ENCODE measurements at regions not wholly inside any gene's neighbourhood (a gene's known extent, or its start where the extent isn't known, plus 50 kb on each side); places are given as distances from the start of the nearest gene placed in this dataset.
A peak's percentile ranks its signal among the peaks of the same experiment; 100 is the strongest.
"Not testable (repeated sequence)": the region's sequence is repeated elsewhere in the genome, so short reads cannot be mapped to it uniquely, and the experiment has no call there.

DNA sequence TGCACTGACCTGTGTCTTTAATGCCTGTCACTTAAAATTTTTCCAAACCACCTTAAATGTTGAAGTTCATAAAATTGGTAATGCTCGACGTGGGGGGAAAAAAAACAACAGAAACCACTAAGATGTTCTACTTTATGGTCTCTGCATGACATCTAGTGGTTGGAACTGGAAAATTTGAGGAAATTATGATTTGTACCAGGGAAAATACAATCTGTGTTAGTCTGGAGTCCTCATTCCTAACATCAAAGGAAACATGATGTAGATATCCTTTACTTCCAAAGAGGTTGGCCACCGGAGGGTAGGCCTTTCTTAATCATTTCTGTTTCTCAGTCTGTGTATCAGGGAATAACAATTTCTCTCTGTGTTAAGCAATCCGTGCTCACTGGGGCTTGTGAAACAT lies 941.0 kb downstream of the LTN1 start:
- peak; percentile 29 for DNase-seq (ENCODE audit: extremely low read depth, low read depth)
- H3K4me3 ChIP-seq (replicated peaks; ENCODE audit: low read depth, low read length): not testable (repeated sequence)
- TF ChIP-seq, protein P1, sequence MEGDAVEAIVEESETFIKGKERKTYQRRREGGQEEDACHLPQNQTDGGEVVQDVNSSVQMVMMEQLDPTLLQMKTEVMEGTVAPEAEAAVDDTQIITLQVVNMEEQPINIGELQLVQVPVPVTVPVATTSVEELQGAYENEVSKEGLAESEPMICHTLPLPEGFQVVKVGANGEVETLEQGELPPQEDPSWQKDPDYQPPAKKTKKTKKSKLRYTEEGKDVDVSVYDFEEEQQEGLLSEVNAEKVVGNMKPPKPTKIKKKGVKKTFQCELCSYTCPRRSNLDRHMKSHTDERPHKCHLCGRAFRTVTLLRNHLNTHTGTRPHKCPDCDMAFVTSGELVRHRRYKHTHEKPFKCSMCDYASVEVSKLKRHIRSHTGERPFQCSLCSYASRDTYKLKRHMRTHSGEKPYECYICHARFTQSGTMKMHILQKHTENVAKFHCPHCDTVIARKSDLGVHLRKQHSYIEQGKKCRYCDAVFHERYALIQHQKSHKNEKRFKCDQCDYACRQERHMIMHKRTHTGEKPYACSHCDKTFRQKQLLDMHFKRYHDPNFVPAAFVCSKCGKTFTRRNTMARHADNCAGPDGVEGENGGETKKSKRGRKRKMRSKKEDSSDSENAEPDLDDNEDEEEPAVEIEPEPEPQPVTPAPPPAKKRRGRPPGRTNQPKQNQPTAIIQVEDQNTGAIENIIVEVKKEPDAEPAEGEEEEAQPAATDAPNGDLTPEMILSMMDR (IDR thresholded peaks at IDR 0.05; ENCODE audit: low read depth, low read length, missing control alignments): peak; percentile 23

DNA sequence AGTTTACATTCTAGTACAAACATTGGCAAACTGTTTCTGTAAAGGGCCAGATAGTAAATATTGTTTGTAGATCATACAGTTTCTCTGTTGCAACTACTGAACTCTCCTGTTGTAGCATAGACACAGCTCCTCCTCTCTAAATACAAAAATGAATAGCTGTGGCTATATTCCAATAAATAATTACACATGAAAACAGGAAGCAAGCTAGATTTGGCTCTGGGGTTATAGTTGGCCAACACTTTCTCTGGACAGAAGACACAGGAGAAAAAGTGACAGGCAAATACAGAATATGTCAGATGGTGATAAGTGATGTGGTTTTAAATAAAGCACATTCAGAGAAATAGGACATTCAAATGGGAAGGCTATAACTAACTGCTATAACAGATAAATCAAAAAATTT lies 957.0 kb downstream of the LTN1 start:
- DNase-seq (ENCODE audit: extremely low read depth, low read depth): not testable (repeated sequence)

DNA sequence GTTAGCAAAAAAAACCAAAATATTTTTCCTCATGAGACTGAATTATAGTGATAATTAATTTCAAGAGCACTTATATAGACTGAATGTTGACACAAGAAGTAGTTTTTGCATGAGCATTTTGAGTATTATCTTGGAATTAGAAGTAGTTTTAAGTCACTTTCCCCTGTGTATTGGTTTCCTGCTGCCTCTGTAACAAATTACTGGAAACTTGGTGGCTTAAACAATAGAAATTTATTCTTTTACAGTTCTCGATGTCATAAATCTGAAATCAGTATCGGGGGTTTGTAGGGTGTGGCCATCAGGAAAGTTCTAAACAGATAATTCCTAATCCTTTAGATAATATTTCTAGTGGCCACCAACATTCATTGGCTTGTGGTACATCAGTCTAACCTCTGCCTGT lies 957.8 kb downstream of the LTN1 start:
- not testable (repeated sequence) for H3K4me3 ChIP-seq (replicated peaks; ENCODE audit: low read depth, low read length); DNase-seq (ENCODE audit: extremely low read depth, low read depth)

More for the DNA sequence above, 957.0 kb downstream of the LTN1 start:
- not testable (repeated sequence) for H3K4me3 ChIP-seq (replicated peaks; ENCODE audit: low read depth, low read length)

DNA sequence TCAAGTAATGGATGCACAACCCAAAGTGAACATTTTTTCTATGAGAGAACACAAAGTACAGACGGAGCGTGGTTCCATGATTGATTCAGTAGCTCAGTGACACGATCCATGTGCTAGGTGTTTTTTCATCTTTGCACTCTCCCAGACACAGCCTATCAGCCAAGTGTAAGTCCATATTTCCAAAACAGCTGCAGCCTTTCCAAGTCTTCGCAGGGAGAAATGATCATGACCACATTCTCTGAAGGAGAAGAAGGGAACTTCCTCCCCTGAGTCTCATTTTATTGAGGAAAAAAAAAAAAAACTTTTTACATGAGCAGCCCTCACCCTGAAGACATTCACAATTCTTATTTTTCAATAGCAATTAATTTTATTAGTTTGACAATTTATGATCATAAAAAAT lies 958.3 kb downstream of the LTN1 start:
- not testable (repeated sequence) for DNase-seq (ENCODE audit: extremely low read depth, low read depth); H3K4me3 ChIP-seq (replicated peaks; ENCODE audit: low read depth, low read length)

DNA sequence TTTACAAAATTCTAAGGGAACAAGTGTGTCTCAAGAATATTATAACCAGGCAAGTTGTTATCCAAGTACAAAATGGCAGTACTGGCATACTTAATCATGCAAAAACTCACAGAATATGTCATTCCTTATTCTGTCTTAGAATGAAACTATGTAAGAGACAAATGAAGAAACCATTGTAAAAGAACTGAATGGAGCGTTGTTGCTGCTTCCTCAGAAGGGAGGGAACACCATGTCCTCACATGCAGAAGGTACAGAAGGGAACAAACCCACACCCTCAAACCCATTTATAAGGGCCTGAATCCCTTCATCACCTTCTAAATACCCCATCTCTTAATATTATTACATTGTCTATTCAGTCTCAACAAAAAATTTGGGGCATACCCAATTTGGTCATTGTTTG lies 960.0 kb downstream of the LTN1 start:
- DNase-seq (ENCODE audit: extremely low read depth, low read depth); H3K4me3 ChIP-seq (replicated peaks; ENCODE audit: low read depth, low read length): not testable (repeated sequence)

DNA sequence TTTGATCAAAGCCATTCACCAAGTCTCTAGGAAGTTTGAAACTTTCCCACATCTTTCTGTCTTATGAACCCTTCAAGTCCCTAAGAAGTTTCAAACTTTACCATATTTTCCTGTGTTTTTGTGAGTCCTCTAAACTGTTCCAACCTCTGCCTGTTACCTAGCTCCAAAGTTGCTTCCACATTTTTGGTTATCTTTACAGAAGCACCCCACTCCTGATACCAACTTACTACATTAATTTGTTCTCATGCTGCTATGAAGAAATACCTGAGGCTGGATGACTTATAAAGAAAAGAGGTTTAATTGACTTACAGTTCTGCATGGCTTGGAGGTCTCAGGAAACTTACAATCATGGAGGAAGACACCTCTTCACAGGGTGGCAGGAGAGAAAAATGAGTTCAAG lies 961.6 kb downstream of the LTN1 start:
- not testable (repeated sequence) for H3K4me3 ChIP-seq (replicated peaks; ENCODE audit: low read depth, low read length); DNase-seq (ENCODE audit: extremely low read depth, low read depth)

DNA sequence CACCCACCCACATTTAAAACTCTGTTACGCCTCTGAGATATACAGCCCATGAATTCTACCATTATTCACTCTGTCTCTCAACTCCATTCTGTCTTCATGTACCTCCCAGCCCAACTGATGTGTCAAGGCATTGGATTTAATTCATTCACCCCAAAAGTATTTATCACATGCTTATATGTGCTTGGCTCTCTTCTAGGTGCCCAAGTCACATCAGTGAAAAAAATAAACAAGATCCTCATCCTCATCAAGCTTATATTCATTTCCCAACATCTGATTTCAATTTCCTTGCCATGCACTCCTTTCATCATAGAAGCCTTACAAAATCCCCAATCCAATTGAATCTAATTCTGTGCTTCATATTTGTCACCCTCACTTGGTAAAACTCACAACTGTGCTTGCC lies 967.6 kb downstream of the LTN1 start:
- DNase-seq (ENCODE audit: extremely low read depth, low read depth): no peak
- TF ChIP-seq, protein P1 (IDR thresholded peaks at IDR 0.05; ENCODE audit: low read depth, low read length, missing control alignments): no peak
- H3K4me3 ChIP-seq (replicated peaks; ENCODE audit: low read depth, low read length): no peak overlapping the region

DNA sequence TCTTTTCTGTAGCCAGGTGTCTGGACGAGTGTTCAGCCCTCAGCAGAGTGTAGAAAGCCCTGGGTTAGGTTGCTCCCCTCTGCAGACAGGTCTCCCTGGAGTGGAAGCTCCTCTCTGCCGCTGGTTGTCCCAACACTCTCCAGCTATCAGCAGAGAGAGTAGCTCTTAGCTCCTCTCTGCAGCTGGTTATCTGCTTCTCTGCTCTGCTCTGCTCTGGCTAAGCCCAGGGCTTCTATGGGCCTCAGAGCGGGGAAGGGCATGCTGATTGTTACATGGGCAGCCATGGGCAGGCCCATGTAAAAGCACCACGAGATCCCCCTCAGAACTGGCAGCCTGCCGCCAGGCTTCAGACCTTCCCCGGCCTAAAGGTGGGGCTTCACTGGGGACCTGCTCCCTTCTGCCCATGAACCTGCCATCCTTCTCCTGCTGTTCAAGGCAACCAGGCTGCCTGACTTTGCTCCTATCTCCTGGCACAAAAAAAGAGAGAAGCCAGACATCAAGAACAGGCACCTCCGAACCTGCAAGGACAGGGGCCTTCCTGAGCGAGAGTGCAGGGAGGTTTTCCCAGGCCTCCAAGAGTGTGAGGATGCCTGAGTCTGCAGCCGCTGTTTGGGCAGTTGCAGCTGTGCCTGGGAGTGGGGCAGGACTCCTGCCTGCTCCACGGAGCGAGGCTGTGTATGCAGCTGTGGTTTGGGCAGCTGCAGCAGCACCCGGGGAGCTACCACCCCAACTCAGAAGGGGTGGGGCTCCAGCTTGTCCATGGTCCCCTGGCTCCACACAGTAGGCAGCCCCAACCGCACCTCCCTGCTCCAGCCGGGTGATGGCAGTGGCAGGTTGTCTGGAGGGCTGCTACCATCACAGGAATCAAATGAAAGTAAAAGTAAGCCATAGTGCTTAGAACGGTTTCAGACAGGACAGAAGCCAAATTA lies 973.7 kb downstream of the LTN1 start:
- H3K4me3 ChIP-seq (replicated peaks; ENCODE audit: low read depth, low read length): no peak overlapping the region
- DNase-seq (ENCODE audit: extremely low read depth, low read depth): no peak
- TF ChIP-seq, protein P1 (IDR thresholded peaks at IDR 0.05; ENCODE audit: low read depth, low read length, missing control alignments): no peak

DNA sequence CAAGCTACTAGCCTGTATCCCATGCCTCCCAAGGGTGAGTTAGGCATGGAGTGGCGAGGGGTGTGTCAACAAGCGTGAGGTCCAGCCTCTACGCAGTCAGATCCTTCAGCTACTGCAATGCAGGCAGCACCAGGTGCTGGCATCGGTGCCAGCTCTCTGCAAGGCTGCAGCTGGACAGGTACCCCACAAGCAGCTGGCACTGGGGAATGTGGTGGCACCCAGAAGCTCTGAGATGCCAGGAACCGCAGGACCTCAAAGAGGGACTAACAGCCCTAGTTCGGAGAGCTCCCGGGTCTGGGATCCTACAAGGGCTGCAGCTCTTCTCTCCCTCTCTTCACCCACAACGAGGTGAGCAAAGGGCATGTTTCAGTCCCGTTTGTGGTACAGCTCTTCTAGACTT lies 974.5 kb downstream of the LTN1 start:
- DNase-seq (ENCODE audit: extremely low read depth, low read depth): no peak
- TF ChIP-seq, protein P1 (IDR thresholded peaks at IDR 0.05; ENCODE audit: low read depth, low read length, missing control alignments): no peak
- no peak overlapping the region for H3K4me3 ChIP-seq (replicated peaks; ENCODE audit: low read depth, low read length)

All from HFF-Myc (cell line).